Effector memory CD4-positive, alpha-beta T cell (primary cell): ENCODE measurements at regions not wholly inside any gene's neighbourhood (a gene's known extent, or its start where the extent isn't known, plus 50 kb on each side); places are given as distances from the start of the nearest gene placed in this dataset.
A peak's percentile ranks its signal among the peaks of the same experiment; 100 is the strongest.

Experiments
- DNase-seq, 3 donors: peaks; one replicate each; pipeline ENCODE4 v3.0.0-alpha.2; 2020
- H3K27ac ChIP-seq: 2 replicates; pipeline ENCODE4 v1.7.0; 2013; ENCODE audit warnings: mild to moderate bottlenecking, low read length, moderate library complexity; ENCODE audit not compliant: insufficient read depth, poor library complexity, severe bottlenecking
- H3K27me3 ChIP-seq: replicated peaks from 2 replicates; pipeline ENCODE4 v1.7.0; 2013; ENCODE audit warnings: mild to moderate bottlenecking, low read length; ENCODE audit not compliant: insufficient read depth, control insufficient read depth, poor library complexity, severe bottlenecking
- H3K36me3 ChIP-seq: 2 replicates; pipeline ENCODE4 v1.7.0; 2013; ENCODE audit warnings: mild to moderate bottlenecking, low read length, moderate library complexity; ENCODE audit not compliant: control insufficient read depth, insufficient read depth
- H3K4me1 ChIP-seq: 2 replicates; pipeline ENCODE4 v1.7.0; 2013; ENCODE audit warnings: low read length, mild to moderate bottlenecking; ENCODE audit not compliant: control insufficient read depth, insufficient read depth, poor library complexity, severe bottlenecking
- H3K4me3 ChIP-seq: 2 replicates; pipeline ENCODE4 v1.7.0; 2013; ENCODE audit warnings: low read length, low read depth, mild to moderate bottlenecking; ENCODE audit not compliant: insufficient read depth, poor library complexity, severe bottlenecking
- H3K9me3 ChIP-seq: 2 replicates; pipeline ENCODE4 v1.7.0; 2013; ENCODE audit warnings: mild to moderate bottlenecking, low read length, moderate library complexity; ENCODE audit not compliant: control insufficient read depth

DNA sequence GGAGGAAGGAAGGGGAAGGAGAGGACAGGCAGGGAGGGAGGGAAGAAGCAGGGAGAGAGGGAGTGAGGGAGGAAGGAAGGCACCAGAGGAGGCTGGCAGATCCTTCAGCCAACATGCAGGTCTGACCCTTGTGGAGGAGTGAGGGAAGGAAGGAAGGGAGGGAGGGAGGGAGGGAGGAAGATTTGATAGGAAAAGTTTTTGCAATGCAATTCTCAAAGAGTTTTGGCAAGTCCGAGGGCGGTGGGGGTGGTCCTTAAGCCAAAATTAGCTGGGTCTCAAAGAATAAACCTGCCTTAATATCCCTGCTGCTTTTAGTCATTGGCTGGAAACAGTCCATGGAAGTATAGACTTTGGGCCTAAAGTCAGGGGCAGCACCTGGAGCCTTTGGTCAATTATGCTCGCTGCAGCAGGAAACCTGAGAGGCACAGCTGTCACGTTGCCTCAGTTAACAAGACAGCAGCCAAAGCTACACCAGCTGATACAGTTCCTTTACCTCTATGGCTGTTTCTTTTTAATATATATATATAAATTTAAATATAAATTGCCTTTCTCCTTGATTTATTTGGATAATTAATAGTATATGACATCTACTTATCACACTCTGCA is 115.7 kb upstream of the RALGAPA2 start:
- Histone ChIP-seq H3K27me3 (peaks cover 4% of the 10 kb centered on the region), H3K36me3 (no peaks in the 10 kb centered on the region), H3K27ac (no peak overlapping the region), H3K4me1 (no peaks in the 10 kb centered on the region), H3K4me3 (no peak overlapping the region), H3K9me3 (no peaks in the 10 kb centered on the region)
- no peak for DNase-seq

DNA sequence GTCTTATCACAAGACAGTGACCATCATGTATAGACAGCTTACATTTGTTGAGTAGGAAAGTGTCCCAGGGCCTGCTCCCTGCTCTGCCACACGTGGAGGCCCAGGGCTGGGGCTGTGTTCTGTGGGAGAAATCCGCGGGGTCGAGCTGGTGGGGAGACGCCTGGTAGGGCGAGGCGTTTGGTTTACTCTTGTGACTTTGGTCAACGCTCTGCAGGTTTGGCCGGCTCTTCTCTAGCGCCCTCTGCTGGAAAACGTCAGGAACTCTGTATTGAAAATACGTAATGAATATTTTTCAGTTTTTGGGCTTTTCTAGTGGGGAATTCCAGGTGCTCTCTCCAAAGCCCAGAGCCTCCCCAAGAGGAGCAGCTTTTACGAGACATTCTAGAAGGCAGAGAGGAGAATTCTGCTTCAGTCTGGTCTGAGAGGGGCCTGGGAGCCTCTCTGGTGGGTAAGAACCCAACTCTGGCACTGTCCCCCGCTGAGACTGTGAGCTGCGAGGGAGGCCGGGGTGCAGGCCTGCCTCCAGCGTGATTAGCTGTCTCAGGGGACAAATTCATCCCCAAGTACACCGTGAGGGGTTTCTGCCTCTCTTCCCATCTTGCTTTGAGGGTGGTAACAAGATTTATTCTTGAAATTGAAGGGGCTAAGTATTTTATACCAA is 112.6 kb upstream of the RALGAPA2 start:
- Histone ChIP-seq H3K27ac (no peak overlapping the region), H3K4me3 (no peak overlapping the region), H3K4me1 (no peaks in the 10 kb centered on the region), H3K36me3 (no peaks in the 10 kb centered on the region), H3K27me3 (no peaks in the 10 kb centered on the region), H3K9me3 (no peaks in the 10 kb centered on the region)
- peak in 1 of 3 donors; percentile 17 for DNase-seq

DNA sequence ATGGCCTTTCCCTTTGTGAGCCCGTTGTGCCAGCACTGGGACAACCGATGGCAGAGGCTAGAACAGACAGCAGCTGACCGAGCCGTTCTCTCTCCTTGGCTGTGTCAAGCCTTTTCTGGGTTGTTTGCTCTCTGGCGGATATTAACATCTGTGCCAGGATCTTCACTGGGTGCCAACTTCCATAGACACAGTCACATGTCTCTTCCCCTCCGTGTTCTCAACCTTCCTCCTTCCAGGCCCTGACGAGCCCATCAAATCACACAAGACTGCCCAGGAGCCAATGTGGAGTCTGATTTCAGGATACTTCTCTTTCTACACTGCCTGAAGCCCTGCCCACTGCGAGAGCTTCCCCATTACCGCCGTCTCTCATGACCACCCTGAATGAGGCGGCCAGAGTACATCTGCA is 111.0 kb upstream of the RALGAPA2 start:
- DNase-seq, result no peak
- H3K4me1 ChIP-seq, result no peaks in the 10 kb centered on the region
- no peaks in the 10 kb centered on the region for H3K27me3 ChIP-seq
- no peaks in the 10 kb centered on the region for H3K36me3 ChIP-seq
- H3K9me3 ChIP-seq, result no peaks in the 10 kb centered on the region
- no peak overlapping the region for H3K27ac ChIP-seq
- no peak overlapping the region for H3K4me3 ChIP-seq

DNA sequence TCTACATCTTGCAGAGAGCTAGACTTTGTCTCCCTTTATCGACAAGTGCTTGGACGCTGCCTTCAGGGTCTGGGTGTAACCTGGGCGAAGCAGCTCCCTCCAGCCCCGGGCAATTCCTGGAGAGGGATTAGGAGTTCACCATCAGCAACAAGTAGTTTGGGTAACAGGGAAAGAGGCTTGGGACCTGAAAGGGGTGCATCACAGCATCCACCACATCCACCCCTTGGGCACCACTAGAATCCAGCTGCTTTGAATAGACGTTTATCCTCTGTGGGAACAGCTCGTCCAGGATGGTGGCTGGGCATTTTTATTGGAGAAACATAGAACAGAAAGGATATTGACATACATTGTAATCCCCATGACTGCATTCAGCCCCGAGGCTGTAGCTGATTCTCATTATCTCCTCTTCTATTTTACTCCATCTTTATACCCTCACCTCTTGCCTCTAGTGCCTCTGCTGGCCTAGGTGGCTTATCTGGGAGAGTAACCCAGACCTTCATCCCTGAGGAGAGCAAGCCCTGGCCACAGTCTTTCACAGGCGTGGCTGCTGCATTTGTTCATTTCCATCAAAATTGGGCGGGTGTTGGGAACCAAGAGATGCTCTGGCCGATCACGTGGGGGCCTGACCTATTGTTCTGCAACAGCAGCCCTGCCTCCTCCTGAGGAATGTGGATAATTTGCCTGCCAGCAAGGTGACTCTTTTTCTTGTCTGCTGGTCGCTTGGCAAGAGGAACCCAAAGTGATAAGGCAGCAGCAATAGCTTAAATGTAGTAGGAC is 109.2 kb upstream of the RALGAPA2 start:
- Histone ChIP-seq H3K4me1 (no peaks in the 10 kb centered on the region), H3K27me3 (no peaks in the 10 kb centered on the region), H3K9me3 (no peaks in the 10 kb centered on the region), H3K36me3 (no peaks in the 10 kb centered on the region), H3K27ac (no peak overlapping the region), H3K4me3 (no peak overlapping the region)
- no peak for DNase-seq

DNA sequence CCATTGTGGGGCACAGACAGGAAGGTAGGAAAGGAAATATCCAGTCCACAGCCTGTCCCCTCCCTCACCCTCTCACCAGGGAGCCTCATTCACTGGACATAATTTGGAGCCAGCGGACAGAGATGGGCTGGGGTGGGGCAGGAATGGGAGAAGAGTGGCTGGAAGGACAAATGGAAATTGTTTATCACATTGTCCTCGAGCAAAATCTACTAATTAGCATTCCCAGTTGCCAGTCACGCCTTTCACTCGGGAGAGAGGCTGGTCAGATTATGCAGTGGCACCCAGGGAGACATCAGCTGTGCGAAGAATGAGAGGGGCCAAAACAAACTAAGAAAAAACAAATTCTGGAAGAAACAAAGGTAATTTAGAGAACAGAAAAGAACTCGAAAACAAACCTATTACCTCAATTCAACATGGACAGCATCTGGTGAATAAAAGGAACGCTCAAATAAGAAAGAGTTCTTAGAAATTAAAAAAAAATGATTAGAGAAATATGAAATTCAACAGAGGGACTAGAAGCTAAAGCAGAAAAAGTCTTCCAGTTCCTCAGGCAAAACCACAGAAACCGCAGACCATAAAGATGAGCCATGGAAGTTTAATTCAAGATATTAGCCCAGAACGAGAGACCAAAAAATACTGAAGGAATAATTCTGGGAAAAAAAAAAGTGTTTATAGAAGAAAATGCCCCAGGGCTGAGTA is 108.5 kb upstream of the RALGAPA2 start:
- DNase-seq, result no peak
- H3K4me1 ChIP-seq, result no peaks in the 10 kb centered on the region
- no peak overlapping the region for H3K27ac ChIP-seq
- no peaks in the 10 kb centered on the region for H3K36me3 ChIP-seq
- H3K9me3 ChIP-seq, result no peaks in the 10 kb centered on the region
- H3K27me3 ChIP-seq, result no peaks in the 10 kb centered on the region
- H3K4me3 ChIP-seq, result no peak overlapping the region

DNA sequence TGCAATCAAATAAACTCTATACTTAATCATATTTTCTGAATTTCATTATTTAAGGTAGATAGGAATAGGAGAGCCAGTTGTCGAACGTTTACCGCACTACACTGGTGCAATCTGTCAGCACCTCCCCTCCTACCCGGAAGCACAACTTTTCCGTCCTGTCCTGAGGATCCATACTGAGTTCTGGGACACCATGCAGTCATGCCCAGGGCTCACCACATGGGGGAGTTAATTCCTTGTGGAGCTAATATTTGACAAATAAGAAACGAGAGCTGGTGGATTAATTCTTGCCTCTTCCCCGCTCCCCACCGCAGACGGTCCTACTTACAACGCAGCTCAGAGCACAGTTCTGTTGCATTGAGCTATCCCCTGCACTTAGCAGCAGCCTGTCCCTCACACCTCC is 107.7 kb upstream of the RALGAPA2 start:
- H3K27ac ChIP-seq, result no peak overlapping the region
- H3K9me3 ChIP-seq, result no peaks in the 10 kb centered on the region
- no peaks in the 10 kb centered on the region for H3K27me3 ChIP-seq
- no peak overlapping the region for H3K4me3 ChIP-seq
- DNase-seq, result no peak
- H3K36me3 ChIP-seq, result no peaks in the 10 kb centered on the region
- H3K4me1 ChIP-seq, result no peaks in the 10 kb centered on the region

DNA sequence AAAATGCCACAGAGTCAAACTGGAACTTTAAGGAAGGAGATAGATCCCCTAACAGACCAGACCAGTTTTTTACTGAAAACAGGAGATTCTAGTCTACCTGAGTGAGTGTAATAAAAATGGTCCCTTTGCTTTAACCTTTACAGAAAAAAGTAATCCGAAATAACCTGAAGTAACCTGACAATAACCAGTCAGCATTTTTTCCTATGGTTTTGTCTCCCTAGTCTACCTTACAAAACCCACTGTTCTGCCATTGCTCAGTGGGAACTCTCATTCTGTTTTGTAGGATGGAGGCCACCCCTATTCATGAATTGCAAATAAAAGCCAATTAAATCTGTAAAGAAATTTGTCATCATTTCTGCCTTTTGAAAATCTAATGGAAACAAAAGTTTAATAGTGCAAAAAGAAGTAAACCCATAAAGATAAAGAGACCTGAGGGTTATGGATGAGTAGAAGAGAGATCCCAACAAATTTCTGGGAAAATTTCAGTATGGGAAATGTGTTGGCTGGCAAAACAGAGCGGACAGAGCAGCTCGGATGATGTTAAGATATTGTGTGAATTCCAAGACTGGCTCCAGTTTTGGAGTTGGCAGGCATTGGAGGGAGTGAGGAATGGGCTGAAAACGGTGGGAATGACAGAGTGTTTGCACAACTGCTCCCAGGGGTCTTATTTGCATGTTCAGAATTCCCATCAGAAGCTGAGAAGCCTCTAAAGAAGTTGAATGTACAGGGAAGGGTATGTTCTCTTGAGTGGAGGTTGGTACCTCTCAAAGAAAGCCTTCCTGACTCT is 104.7 kb upstream of the RALGAPA2 start:
- Histone ChIP-seq H3K4me3 (no peak overlapping the region), H3K27ac (no peak overlapping the region), H3K4me1 (no peaks in the 10 kb centered on the region), H3K36me3 (no peaks in the 10 kb centered on the region), H3K27me3 (no peaks in the 10 kb centered on the region), H3K9me3 (no peaks in the 10 kb centered on the region)
- no peak for DNase-seq

DNA sequence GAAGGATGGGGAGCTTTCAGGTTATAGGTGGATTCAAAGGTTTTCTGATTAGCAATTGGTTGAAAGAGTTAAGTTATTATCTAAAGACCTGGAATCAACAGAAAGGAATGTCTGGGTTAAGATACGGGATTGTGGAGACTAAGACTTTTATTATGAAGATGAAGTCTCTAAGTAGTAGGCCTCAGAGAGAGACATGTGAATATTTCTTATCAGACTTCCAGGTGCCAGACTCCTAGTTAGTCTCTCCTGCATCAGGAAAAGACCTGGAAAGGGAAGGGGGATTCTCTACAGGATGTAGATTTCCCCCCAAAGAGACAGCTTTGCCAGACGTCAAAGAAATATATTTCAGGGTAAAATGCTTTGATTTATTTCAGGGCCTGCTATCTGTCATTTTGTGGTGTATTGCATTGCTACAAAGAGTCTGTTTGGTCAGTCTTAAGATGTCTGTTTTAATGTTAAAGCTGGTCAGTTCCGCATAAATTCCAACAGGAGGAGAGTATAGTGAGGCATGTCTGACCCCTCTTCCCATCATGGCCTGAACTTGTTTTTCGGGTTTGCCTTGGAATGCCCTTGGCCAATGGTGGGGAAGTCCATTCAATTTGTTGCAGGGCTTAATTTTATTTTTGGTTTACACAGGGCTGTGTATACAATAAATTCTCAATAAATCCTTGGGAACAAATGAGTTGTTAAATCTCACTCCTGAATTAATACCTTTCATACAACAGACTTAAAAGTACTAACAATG is 103.4 kb upstream of the RALGAPA2 start:
- no peaks in the 10 kb centered on the region for H3K27me3 ChIP-seq
- no peaks in the 10 kb centered on the region for H3K4me1 ChIP-seq
- no peak for DNase-seq
- no peak overlapping the region for H3K27ac ChIP-seq
- H3K4me3 ChIP-seq, result no peak overlapping the region
- H3K9me3 ChIP-seq, result no peaks in the 10 kb centered on the region
- no peaks in the 10 kb centered on the region for H3K36me3 ChIP-seq

DNA sequence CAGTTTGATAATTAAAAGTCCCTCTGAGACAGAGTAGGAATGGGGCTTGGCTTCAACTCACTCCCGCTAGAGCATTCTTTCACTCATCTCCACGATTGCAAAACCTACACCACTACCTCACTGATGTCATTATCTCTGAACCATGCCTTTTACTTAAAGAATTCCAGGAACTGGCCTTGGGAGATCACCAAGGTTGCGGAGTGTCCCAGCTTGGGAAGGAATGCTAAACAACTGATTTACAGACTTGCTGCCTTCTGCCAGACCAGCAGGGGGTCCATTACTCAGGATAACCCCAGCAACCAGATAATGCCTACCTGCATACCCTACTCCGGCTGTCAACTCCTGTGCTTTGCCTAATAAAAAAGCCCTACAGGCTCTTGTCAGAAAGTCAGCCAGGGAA is 102.2 kb upstream of the RALGAPA2 start:
- H3K4me3 ChIP-seq, result no peak overlapping the region
- H3K36me3 ChIP-seq, result no peaks in the 10 kb centered on the region
- no peak overlapping the region for H3K27ac ChIP-seq
- H3K9me3 ChIP-seq, result no peaks in the 10 kb centered on the region
- no peak for DNase-seq
- no peaks in the 10 kb centered on the region for H3K27me3 ChIP-seq
- no peaks in the 10 kb centered on the region for H3K4me1 ChIP-seq
